Mesendoderm (in vitro differentiated cells): ENCODE measurements at regions not wholly inside any gene's neighbourhood (a gene's known extent, or its start where the extent isn't known, plus 50 kb on each side); places are given as distances from the start of the nearest gene placed in this dataset. TPM values are rescaled to one million over a fixed set of nuclear protein-coding genes. Genes with fewer than 3 reads are reported as not detected.

ENCODE experiments used
- DNase-seq: peaks from one replicate; pipeline ENCODE4 v3.0.0; 2013
- H2AK5ac ChIP-seq: 2 replicates; pipeline ENCODE4 v1.6.1; 2013; ENCODE audit warnings: low read length, inconsistent platforms
- H2BK120ac ChIP-seq: 2 replicates; pipeline ENCODE4 v1.6.1; 2013; ENCODE audit warnings: low read depth, mild to moderate bottlenecking, low read length, moderate library complexity, mixed read lengths
- H2BK15ac ChIP-seq: replicated peaks from 2 replicates; pipeline ENCODE4 v1.6.1; 2013; ENCODE audit warnings: low read depth, mild to moderate bottlenecking, moderate library complexity
- H2BK5ac ChIP-seq: 2 replicates; pipeline ENCODE4 v1.6.1; 2013; ENCODE audit warnings: low read length, inconsistent platforms
- H3K18ac ChIP-seq: 2 replicates; pipeline ENCODE4 v1.6.1; 2013; ENCODE audit warnings: mild to moderate bottlenecking, low read length, mixed read lengths
- H3K23ac ChIP-seq: one replicate; pipeline ENCODE4 v1.6.1; 2013; ENCODE audit warnings: low read length
- H3K27ac ChIP-seq: 2 replicates; pipeline ENCODE4 v1.5.1; 2013; ENCODE audit warnings: low read depth, mild to moderate bottlenecking, inconsistent platforms, low read length, moderate library complexity
- H3K27me3 ChIP-seq: 2 replicates; pipeline ENCODE4 v1.6.1; 2013; ENCODE audit warnings: low read length, control low read depth, mild to moderate bottlenecking, inconsistent platforms; ENCODE audit not compliant: insufficient read depth, poor library complexity
- H3K36me3 ChIP-seq: 2 replicates; pipeline ENCODE4 v1.6.1; 2013; ENCODE audit warnings: low read length, inconsistent platforms; ENCODE audit not compliant: control insufficient read depth, insufficient read depth
- H3K4ac ChIP-seq: one replicate; pipeline ENCODE4 v1.6.1; 2013; ENCODE audit warnings: low read depth, mild to moderate bottlenecking, low read length, moderate library complexity
- H3K4me1 ChIP-seq: 2 replicates; pipeline ENCODE4 v1.6.1; 2013; ENCODE audit warnings: low read depth, low read length, inconsistent platforms; ENCODE audit not compliant: control insufficient read depth
- H3K4me2 ChIP-seq: 2 replicates; pipeline ENCODE4 v1.6.1; 2013; ENCODE audit warnings: low read length
- H3K4me3 ChIP-seq: 2 replicates; pipeline ENCODE4 v1.5.1; 2013; ENCODE audit warnings: mild to moderate bottlenecking, low read length
- H3K56ac ChIP-seq: one replicate; pipeline ENCODE4 v1.6.1; 2013; ENCODE audit warnings: low read length
- H3K79me1 ChIP-seq: 2 replicates; pipeline ENCODE4 v1.6.1; 2013; ENCODE audit warnings: low read length, inconsistent platforms
- H3K79me2 ChIP-seq: 2 replicates; pipeline ENCODE4 v1.6.1; 2013; ENCODE audit warnings: mild to moderate bottlenecking, low read length; ENCODE audit not compliant: control insufficient read depth, insufficient read depth
- H3K9ac ChIP-seq: 2 replicates; pipeline ENCODE4 v1.6.1; 2013; ENCODE audit warnings: low read length, inconsistent platforms
- H4K5ac ChIP-seq: one replicate; pipeline ENCODE4 v1.6.1; 2013; ENCODE audit warnings: low read length
- H4K8ac ChIP-seq: one replicate; pipeline ENCODE4 v1.6.1; 2013; ENCODE audit warnings: low read depth, mild to moderate bottlenecking, control low read depth, low read length, moderate library complexity
- WGBS: extraction: QIAGEN DNeasy Blood & Tissue Kit; methylation state at CpG from one replicate; pipeline ENCODE4 v1.1.7; 2013; ENCODE audit warnings: low lambda C conversion rate, missing lambda C conversion rate; ENCODE audit not compliant: insufficient coverage; ENCODE audit errors: extremely low coverage; 5-methylcytosine and 5-hydroxymethylcytosine counted together
- small RNA-seq: library from polyadenylated mRNA; stranded (forward); fragments of <200 nt; extraction: miRNeasy Mini kit (QIAGEN cat#:217004); gene quantifications from one replicate; pipeline ENCODE3, GENCODE V24; 2013; ENCODE audit not compliant: insufficient read depth

DNA sequence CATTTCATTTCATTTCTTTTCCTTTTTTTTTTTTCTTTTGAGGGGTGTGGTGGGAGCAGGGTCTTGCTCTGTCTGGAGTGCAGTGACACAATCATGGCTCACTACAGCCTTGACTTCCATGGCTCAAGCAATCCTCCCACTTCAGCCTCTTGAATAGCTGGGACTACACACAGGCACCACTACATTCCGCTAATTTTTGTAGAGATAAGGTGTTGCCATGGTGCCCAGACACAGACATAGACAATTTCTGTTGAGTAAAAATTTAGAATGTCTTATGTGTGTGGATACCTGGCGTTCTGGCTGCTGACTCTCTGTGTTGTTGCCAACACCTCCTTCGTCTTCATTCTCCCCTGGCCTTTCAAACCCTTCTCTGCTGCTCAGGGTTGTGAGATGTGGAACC, 54.0 kb upstream of the PRSS58 start:
- DNase-seq: peak; percentile 23
- H3K79me2 ChIP-seq: no peaks in the 10 kb centered on the region
- H3K18ac ChIP-seq: no peak overlapping the region
- no peaks in the 10 kb centered on the region for H3K79me1 ChIP-seq
- no peak overlapping the region for H2AK5ac ChIP-seq
- H2BK15ac ChIP-seq: no peak overlapping the region
- H3K56ac ChIP-seq: no peak overlapping the region
- no peak overlapping the region for H4K5ac ChIP-seq
- H3K23ac ChIP-seq: no peak overlapping the region
- no peak overlapping the region for H3K4ac ChIP-seq
- H3K4me2 ChIP-seq: no peak overlapping the region
- H3K27ac ChIP-seq: no peak overlapping the region
- no peak overlapping the region for H3K4me3 ChIP-seq
- H3K9ac ChIP-seq: no peak overlapping the region
- H2BK5ac ChIP-seq: no peak overlapping the region
- H4K8ac ChIP-seq: no peak overlapping the region
- H2BK120ac ChIP-seq: no peak overlapping the region
- WGBS: no CpG with 5 or more reads among the region's 3 CpGs
- H3K4me1 ChIP-seq: no peaks in the 10 kb centered on the region
- no peaks in the 10 kb centered on the region for H3K36me3 ChIP-seq
- no peaks in the 10 kb centered on the region for H3K27me3 ChIP-seq

DNA sequence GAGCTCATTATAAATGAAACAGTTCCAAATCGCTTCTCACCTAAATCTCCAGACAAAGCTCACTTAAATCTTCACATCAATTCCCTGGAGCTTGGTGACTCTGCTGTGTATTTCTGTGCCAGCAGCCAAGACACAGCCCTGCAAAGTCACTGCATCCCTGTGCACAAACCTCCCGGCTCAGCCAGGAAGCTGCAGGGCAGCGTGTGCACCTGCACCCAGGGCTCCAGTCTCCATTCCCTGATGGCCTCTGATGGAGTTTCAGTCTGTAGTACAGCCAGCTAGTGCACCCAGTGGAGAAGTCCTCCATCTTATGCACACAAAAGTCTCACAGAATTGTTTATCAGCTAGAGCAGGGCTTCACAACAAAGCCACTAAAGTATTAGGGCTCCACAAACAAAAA, 51.1 kb upstream of the PRSS58 start:
- Histone ChIP-seq H2BK5ac (no peak overlapping the region), H3K9ac (no peak overlapping the region), H3K4me1 (no peaks in the 10 kb centered on the region), H3K4me3 (no peak overlapping the region), H2AK5ac (no peak overlapping the region), H3K27me3 (no peaks in the 10 kb centered on the region), H3K36me3 (no peaks in the 10 kb centered on the region), H3K4ac (no peak overlapping the region), H3K79me2 (no peaks in the 10 kb centered on the region), H3K27ac (no peak overlapping the region), H3K18ac (no peak overlapping the region), H3K4me2 (no peak overlapping the region), H2BK15ac (no peak overlapping the region), H3K56ac (no peak overlapping the region), H3K79me1 (no peaks in the 10 kb centered on the region), H4K5ac (no peak overlapping the region), H2BK120ac (no peak overlapping the region), H4K8ac (no peak overlapping the region), H3K23ac (no peak overlapping the region)
- DNase-seq: no peak
- no CpG with 5 or more reads among the region's 3 CpGs for WGBS

DNA sequence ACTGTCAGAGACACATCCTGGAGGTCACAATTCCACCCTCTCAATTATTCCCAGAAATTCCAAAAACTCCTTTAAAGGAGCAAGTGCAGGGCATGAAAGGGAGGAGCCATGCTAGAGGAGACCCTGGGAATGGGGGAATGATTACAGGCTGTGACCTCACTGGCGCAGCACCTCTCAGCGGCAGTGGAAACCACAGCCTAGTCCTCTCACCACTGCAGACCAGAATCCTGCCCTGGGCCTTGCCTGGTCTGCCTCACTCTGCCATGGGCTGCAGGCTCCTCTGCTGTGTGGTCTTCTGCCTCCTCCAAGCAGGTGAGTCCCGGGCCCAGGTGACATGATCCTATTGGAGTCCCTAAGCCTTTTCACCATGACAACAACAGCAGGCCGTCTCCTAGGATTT, 50.5 kb upstream of the PRSS58 start:
- no peak overlapping the region for H4K8ac ChIP-seq
- no CpG with 5 or more reads among the region's 4 CpGs for WGBS
- no peak overlapping the region for H3K4me2 ChIP-seq
- H2BK5ac ChIP-seq: no peak overlapping the region
- H2BK120ac ChIP-seq: no peak overlapping the region
- no peak overlapping the region for H3K4ac ChIP-seq
- H4K5ac ChIP-seq: no peak overlapping the region
- no peak overlapping the region for H3K23ac ChIP-seq
- H3K36me3 ChIP-seq: no peaks in the 10 kb centered on the region
- H3K27ac ChIP-seq: no peak overlapping the region
- H3K79me1 ChIP-seq: no peaks in the 10 kb centered on the region
- H2BK15ac ChIP-seq: no peak overlapping the region
- H3K79me2 ChIP-seq: no peaks in the 10 kb centered on the region
- H3K27me3 ChIP-seq: no peaks in the 10 kb centered on the region
- DNase-seq: no peak
- H3K18ac ChIP-seq: no peak overlapping the region
- no peak overlapping the region for H3K56ac ChIP-seq
- no peak overlapping the region for H3K9ac ChIP-seq
- H3K4me1 ChIP-seq: no peaks in the 10 kb centered on the region
- H3K4me3 ChIP-seq: no peak overlapping the region
- H2AK5ac ChIP-seq: no peak overlapping the region

Small RNA genes lying in the stretch of these regions (small RNA-seq; reads per million reads assigned to genes)
- gene TRBV5-2 (not detected), gene TRBV8-1 (not detected), gene TRBV8-2 (not detected)
